ENCODE measurements at regions not wholly inside any gene's neighbourhood (a gene's known extent, or its start where the extent isn't known, plus 50 kb on each side); places are given as distances from the start of the nearest gene placed in this dataset.

GRCh38 chr11:69986830-69987229 lies 91.3 kb upstream of the ANO1 start:
- TF ChIP-seq POLR2A (IDR thresholded peaks at IDR 0.05) (no peak), POLR2AphosphoS5 (IDR thresholded peaks at IDR 0.05) (no peak)
- TF ChIP-seq, protein P1, sequence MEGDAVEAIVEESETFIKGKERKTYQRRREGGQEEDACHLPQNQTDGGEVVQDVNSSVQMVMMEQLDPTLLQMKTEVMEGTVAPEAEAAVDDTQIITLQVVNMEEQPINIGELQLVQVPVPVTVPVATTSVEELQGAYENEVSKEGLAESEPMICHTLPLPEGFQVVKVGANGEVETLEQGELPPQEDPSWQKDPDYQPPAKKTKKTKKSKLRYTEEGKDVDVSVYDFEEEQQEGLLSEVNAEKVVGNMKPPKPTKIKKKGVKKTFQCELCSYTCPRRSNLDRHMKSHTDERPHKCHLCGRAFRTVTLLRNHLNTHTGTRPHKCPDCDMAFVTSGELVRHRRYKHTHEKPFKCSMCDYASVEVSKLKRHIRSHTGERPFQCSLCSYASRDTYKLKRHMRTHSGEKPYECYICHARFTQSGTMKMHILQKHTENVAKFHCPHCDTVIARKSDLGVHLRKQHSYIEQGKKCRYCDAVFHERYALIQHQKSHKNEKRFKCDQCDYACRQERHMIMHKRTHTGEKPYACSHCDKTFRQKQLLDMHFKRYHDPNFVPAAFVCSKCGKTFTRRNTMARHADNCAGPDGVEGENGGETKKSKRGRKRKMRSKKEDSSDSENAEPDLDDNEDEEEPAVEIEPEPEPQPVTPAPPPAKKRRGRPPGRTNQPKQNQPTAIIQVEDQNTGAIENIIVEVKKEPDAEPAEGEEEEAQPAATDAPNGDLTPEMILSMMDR (IDR thresholded peaks at IDR 0.05) = no peak
